Effector CD4-positive, alpha-beta T cell (primary cell): ENCODE measurements at regions not wholly inside any gene's neighbourhood (a gene's known extent, or its start where the extent isn't known, plus 50 kb on each side); places are given as distances from the start of the nearest gene placed in this dataset.
"Not testable (repeated sequence)": the region's sequence is repeated elsewhere in the genome, so short reads cannot be mapped to it uniquely, and the experiment has no call there.

ENCODE experiments used
- DNase-seq: peaks from one replicate; pipeline ENCODE4 v3.0.0-alpha.2; 2020

DNA sequence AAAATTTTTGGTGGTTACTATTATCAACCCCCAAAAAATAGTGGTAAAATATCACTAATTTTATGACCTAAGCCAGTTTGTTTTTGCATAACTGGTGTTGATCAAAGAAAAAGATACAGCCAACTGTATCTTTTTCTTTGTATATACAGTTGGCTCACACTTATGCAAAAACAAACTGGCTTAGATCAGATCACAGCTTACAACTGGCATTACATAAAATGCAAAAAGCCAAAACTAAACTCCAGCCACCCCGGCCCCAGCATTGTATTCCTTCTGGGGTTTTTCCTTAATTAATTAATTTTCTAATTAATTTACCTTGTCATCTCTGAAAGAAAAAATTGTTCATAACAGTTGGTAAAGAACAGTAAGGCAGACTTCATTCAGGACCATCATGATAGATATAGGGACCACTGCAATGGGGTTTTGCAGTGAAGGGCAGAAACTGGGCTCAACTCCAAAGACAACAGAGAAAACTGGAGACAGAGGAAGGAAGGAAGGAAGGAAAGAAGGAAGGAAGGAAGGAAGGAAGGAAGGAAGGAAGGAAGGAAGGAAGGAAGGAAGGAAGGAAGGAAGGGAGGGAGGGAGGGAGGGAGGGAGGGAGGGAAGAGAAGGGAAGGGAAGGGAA, 202.1 kb downstream of the HNRNPD start:
- no peak for DNase-seq

DNA sequence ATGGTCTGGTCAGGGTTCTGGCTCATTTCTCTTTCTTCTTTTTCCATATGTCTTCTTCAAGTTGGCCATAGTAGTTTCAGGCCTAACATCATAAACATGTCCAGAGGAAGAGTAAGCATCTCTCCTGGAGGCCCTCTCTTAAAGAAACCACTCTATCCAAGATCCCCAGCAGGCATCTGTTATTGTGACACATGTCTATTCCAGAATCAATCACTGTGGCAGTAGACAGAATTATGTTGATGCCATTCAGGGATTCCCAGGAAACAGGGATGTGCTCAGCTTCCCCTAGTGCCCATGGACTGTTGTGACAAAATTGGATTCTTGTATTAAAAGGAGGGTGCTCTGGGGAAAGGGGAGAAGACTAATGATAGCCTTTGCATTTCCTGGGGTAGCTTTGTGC, 224.0 kb downstream of the HNRNPD start:
- DNase-seq: no peak

DNA sequence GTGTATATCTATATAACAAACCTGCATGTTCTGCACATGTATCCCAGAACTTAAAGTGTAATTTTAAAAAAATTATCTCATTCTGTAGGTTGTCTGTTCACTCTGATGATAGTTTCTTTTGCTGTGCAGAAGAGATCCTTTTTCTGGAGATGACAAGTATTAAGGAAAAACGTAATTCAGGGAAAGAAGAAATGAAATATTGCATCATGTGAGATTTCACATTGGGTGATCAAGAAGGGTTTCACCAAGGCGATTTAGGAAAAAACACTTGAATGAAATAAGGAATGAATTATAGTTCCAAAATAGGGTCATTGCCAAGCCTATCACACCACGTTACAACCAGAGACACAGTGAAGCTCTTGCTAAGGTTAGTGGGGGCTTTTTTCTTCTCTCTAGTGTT, 227.9 kb downstream of the HNRNPD start:
- DNase-seq: no peak

DNA sequence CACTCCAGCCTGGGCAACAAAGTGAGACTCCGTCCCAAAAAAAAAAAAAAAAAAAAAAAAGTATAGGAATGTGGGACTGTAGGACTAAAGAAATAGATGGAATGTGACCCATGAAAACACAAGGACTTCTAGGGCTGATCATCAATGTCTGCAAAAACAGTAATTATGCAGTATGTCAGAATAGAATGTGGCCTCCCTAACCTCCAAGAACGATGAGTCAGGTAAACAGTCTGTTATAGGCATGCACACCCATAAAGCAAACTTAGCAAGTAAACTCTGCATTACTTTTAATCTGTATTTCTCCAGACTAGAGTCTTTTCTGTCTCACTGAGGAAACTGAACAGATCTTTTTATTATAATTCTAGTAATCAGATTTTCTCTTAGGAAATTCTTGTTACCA, 233.4 kb downstream of the HNRNPD start:
- no peak for DNase-seq

DNA sequence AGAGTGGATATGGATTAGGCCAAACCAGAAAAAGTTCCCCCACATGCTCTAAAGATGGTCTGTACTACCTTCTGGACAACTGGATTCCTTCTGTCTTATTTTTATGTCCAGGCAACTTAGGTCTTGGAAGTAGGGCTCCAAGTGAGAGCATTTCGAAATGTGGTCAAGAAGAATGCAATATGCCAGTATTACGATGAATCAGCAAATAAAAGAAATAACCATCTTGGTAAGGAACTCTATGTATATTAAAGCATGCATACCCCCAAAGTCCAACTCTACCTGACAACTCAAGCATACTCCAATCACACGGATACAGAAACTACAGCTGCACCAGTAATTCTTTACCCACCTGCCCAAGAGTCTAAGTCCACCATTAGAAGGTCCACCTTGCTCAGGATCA, 234.5 kb downstream of the HNRNPD start:
- no peak for DNase-seq

DNA sequence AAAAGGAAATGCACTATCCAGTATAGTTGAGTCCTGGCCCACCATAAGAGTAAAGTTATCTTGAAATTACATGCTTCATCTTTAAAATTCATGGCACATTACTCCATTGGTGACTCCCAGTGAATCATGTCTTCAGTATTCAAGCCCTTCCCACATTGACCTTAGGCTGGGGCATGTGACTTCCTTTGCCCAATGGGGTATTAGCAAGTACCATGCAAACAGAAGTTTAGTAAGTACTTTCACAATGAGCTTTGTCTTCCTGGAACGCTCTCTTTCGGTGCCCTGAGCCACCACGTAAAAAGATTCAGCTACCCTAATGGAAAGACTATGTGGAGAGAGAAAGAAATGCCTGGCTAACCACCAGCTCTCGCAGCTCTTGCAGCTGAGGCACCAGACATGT, 235.4 kb downstream of the HNRNPD start:
- DNase-seq: no peak

DNA sequence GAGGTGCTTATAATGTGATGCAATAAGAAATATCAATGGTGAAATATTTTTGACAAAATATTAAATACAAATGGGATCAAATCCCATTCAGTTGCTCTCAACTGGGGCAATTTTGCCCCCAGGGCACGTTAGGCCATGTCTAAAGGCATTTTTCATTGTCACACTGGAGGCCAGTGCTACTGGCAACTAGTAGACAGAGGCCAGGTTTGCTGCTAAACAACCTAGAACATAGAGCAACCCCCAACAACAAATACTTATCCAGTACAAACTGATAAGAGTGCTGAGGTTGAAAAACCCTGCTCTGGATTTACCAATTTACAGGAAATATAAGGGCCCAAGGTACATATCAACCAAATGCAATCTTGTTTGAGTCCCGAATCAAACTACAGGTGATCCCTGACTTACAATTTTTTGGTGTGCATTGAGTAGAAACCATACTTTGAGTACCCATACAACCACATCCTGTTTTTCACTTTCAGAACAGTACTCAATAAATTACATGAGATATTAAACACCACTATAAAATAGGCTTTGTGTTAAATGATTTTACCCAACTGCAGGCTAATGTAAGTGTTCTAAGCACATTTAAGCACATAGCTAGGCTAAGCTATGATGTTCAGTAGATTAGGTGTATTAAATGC, 237.5 kb downstream of the HNRNPD start:
- DNase-seq: no peak

DNA sequence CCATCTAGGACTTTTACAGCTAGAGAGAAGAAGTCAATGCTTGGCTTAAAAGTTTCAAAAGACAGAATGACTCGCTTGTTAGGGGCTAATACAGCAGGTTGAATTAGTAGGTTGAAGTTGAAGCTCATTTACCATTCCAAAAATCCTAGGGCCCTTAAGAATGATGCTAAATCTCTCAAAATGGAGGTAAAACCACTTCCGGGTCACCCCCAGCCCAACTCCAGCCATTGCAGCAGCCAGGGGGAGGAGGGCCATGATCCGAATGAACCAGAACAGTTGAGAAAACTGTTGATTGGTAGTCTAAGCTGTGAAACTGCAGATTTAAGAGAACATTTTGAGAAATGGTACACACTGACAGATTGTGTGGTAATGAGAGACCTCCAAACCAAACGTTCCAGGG, 245.4 kb downstream of the HNRNPD start:
- no peak for DNase-seq

DNA sequence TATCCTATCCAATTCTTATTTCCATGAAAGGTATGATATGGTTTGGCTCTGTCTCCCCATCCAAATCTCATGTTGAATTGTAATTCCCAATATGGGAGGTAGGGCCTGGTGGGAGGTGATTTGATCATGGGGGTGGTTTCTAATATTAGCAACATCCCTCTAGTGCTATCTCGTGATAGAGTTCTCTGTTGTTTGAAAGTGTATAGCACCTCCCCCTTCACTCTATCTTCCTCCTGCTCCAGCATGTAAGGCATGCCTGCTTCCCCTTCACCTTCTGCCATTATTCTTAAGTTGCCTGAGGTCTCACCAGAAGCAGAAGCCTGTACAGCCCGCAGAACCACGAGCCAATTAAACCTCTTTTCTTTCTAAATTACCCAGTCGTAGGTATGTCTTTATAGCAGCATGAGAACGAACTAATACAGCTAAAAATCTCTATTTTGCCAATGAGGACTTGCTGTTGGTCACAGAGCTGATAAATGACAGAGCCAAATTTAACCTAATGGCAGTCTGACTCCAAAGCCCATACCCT, 247.2 kb downstream of the HNRNPD start:
- DNase-seq: no peak

DNA sequence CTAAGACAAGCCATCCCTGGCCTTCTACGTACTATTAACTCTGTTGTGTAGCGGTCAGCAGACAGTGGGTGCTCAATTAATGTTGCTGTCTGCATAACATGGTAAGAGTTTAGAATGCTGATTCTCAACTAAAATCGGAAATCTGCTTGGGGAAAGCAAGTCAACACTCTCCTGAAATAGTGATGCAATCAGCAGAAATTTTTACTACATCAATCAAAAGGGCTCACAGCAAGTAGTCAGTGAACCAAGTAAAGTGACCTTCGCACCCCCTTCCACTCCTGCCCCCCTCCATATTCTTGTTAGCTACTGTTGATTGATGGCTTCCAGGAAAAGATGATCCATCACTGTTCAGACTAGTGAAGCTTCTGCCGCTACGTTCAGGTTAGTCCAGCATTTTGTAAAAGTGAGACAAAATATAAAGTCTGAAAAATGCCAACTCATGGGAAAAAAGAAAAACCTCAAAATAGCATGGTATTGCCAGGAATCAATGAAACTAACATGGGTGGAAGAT, 247.9 kb downstream of the HNRNPD start:
- DNase-seq: no peak

DNA sequence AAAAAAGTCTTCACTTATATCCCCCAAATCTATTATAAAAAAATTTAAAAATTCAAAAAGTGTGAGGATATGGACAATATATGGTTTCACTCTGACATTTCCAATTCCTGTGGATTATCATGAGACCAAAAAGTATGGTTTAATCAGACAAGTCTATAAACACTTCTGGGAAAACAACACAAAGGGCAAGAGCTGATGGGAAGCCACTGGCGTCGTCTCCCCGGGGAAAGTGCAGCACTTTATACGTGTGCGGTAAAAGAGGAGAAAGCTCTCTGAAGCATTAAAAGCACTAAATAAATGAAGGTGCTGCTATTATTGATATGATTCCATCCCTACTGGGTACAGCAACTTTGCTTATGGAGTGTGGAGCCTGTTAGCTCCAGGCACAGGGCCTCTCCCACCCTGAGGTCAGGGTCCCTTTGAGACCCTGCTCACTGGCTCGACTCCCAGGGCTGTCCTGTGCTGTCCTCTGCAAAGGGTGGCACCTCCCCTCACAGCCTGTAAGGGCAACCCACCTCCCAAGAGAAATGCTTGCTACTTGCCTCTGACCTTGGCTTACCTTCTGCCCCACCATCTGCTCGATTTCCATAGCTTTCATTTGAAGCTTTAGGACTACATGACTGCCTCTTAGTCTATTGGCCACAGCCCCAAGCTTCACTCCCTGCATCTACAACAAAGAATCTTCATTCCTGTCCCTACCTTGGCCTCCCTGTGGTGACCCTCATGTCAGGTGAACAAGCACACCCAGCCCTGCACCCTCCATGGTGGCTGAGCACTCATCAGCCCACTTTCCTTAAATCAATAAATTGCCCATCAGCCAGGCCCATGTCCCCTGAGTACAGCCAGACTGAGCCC, 248.6 kb downstream of the HNRNPD start:
- DNase-seq: no peak

DNA sequence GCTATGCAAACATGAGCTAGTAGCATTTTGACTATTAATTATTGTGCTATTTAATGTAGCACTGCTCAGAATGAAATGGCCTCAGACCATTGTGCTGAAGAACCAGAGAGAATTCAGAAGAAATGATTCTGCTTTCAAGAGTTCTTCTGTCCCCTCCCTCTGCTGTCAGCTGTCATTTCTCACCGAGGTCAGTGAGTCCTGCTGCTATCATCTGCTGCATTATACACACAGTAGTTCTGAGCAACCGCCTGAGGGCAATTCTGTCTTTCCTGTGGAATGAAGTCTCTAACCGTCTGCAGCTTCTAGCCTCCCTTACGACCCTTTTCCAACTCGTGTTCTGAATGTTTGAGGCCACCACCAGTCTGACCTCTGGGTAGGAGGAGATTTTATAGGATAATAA, 249.4 kb downstream of the HNRNPD start:
- no peak for DNase-seq

DNA sequence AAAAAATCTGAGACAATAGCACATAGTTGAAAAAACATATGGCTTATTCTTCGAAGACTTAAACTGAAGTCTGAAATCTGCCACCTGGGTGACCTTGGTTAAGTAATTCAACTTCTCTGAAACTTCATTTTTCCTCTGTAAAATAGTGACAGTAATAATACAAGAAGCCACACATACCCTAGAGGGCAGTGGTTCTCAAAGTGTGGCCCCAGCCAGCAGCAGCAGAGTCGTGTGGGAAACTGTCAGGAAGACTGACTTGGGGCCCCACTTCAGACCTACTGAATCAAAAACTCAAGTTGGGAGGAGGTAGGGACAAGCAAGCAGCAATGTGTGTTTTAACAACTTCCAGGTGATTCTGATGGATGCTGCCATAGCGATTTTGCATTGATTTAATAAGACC, 249.9 kb downstream of the HNRNPD start:
- no peak for DNase-seq

DNA sequence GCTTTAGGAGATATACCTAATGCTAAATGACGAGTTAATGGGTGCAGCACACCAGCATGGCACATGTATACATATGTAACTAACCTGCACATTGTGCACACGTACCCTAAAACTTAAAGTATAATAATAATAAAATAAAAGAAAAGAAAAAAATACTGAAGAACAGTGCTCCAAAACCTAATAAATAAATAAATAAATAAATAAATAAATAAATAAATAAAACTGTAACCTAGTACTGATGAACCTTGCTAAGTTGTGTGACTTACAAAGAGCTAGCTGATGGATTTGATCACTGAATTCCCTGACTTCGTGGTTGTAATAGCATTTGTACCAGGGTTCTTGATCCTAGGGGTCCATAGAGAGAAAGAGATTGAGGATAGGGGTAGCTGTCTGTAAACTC, 258.6 kb downstream of the HNRNPD start:
- not testable (repeated sequence) for DNase-seq

DNA sequence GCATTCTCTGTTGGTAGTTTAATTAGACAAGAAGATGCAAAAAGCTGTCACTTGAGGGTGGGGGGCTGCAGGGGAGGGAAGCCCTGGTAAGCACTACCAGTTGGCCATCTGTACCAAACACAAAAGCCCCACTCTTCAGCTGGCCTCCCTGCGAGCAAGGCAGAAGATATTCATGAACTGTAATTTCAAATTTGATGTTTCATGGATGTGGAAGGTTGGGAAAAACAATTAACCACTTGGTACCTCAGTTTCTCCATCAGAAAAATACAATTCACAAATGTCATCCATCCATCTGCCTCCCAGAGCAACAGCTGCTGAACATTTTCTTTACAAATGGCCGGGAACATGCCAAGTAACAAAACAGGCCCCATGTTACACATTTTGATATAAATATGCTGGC, 265.3 kb downstream of the HNRNPD start:
- no peak for DNase-seq

DNA sequence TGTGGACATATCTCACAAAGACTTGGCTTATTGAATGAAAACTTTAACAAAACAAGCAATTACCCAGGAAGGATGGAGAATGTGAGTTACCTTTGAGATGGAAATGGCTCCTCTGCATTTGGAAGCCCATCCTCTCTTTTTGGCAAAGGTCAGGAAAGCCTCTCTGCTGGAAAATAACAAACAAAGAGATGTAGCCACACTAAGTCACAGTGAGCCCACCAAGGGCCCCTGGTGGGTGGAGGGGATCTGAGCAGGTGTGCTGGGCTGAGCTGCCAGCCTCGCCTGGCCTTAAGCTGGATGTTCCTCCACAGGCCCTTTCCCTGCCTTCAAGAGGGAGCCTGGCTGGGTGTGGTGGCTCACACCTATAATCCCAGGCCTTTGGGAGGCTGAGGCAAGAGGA, 269.2 kb downstream of the HNRNPD start:
- DNase-seq: no peak

DNA sequence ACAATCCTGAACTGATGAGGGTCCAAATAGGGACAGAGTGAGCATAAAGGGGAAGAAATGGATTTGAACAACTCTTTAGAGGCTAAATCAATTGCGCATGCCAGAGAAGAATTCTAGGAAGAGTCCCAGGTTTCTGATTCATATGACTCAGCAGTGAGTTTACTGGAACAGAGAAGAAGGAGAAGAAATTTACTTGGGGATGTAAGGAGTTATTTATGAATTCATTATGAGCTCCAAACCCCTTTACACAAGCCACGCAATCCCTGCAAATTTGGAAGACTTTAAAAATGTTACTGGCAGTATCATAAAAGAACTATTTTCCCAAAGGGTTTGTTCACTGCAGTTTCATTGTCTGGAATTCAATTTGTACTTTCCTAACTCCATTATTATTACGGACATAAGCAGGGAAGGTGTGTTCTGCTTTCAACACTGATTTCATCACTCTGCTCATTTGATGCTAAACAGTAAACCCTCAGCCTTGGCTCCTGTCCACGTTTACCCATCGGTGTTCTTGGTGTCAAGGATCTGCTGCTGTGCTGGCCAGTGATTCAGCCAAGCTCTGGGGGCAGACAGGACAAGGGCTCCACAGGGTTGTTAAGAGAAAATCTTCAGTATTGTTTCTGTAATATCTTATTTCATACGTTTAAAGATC, 273.7 kb downstream of the HNRNPD start:
- no peak for DNase-seq

DNA sequence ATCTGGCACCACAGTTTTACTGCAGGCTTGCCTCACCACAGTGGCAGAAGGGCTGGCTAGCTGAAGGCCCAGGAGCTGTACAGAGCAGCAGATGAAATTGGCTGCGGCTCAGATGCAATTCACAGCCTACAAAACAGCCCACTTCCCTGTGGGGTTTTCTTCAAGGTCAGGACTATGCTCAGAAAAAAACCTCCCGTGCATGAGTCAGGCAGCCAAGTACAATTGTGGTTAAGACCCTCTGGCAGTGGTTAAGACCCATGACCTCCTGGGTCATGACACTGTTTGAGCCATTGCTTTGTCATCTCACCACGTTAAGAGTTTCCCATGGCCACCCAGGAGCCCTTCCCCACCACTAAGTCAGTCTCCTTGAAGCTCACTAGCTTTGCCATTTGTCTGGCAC, 276.3 kb downstream of the HNRNPD start:
- no peak for DNase-seq

DNA sequence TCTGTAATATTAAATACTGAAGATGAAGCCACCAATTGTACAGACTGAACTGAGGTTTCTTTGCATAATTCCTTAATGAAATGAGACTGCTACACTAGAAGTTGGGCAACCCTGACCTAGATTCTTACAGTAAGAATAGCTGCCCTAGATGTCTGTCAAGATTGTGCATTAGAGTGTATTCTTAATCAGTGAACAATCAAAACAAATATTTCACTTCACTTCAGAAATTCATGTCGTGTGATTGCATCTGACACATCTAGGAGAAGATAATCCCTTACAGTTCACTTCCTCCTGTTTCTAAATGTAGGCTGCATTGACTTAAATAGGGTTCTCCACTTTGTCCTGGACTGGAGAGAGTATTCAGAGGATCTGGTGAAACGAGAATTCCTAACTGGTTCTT, 283.1 kb downstream of the HNRNPD start:
- DNase-seq: no peak

DNA sequence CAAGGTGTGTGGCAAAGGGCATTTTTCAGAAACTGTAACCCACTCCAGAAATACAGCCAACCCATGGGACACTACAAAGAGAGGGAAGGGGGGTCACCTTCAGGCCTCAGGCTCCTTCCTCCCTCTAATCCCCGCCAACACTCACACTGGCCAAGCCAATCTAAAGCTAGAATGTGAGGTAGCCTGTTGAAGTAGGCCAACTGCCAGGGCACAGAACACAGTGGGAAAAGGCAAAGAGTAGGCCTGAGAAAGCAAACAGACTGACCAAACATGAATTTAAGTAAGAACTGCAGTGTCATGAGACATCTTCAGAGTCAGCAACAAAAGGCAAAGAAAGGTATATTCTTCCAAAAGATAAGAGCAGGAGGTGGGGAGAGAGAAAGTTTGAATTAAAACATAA, 289.0 kb downstream of the HNRNPD start:
- DNase-seq: no peak

DNA sequence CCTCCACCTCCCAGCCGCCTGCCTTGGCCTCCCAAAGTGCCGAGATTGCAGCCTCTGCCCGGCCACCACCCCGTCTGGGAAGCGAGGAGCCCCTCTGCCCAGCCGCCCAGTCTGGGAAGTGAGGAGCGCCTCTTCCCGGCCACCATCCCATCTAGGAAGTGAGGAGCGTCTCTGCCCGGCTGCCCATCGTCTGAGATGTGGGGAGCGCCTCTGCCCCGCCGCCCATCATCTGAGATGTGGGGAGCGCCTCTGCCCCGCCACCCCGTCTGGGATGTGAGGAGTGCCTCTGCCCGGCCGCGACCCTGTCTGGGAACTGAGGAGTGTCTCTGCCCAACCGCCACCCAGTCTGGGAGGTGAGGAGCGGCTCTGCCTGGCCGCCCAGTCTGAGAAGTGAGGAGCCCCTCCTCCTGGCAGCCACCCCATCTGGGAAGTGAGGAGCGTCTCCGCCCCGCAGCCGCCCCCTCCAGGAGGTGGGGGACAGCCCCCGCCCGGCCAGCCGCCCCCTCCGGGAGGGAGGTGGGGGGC, 296.3 kb downstream of the HNRNPD start:
- DNase-seq: not testable (repeated sequence)

DNA sequence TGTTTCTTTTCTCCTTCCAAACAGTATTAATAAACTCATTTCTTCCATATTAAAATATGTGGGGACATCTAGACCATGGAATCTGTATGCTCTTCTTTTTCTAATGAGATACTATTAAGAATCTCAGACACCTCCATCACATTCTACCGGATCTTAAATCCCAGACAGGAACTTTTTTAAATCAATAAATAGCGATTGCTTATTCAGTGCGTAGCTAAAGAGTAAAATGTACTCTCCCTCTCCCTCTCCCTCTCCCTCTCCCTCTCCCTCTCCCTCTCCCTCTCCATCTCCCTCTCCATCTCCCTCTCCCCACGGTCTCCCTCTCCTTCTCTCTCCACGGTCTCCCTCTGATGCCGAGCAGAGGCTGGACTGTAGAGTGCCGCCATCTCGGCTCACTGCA, 297.0 kb downstream of the HNRNPD start:
- DNase-seq: no peak

DNA sequence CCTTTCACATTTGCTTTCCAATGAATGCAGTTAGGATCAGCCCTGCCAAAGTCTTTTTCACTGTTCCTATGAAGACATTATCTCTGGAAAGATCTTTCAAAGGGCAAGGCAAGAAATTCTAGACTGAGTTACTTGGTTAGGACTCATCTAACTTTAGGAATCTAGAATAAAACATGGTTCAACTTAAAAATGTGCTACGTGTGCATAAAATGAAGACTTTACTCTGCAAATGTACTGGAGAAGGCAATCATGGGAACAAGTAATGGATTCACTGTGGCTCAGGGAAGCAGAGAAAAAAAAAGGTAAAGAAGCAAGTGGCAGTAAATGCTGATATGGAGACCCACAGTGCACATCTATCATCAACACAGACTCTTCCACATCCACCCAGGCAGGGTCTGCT, 297.4 kb downstream of the HNRNPD start:
- no peak for DNase-seq
